Keratinocyte (primary cell): ENCODE measurements at regions not wholly inside any gene's neighbourhood (a gene's known extent, or its start where the extent isn't known, plus 50 kb on each side); places are given as distances from the start of the nearest gene placed in this dataset.

ENCODE experiments used
- DNase-seq: peaks from one replicate; pipeline ENCODE4 v3.0.0-alpha.2; 2011; ENCODE audit warnings: low read depth, missing footprints, low spot score
- FAIRE-seq: peaks from 2 replicates; lab custom pipeline; 2011; peaks lifted over from hg19 to GRCh38; lab: Jason Lieb, UNC
- H2AFZ ChIP-seq: 2 replicates; pipeline ENCODE4 v1.6.0; 2012; ENCODE audit warnings: low read length, control low read depth, inconsistent platforms; ENCODE audit not compliant: control insufficient read depth
- H3K27ac ChIP-seq: 2 replicates; pipeline ENCODE4 v1.5.1; 2011; ENCODE audit warnings: low read length; ENCODE audit not compliant: control insufficient read depth, insufficient read depth
- H3K27me3 ChIP-seq: 3 replicates; pipeline ENCODE4 v1.6.0; 2011; ENCODE audit warnings: low read length; ENCODE audit not compliant: control insufficient read depth, insufficient read depth; ENCODE audit errors: extremely low read depth
- H3K36me3 ChIP-seq, 2 experiments: 2 replicates in 1 of 2; 3 replicates in 1 of 2; pipeline ENCODE4 v1.5.1; 2011; ENCODE audit warnings: low read length in 2 of 2, mild to moderate bottlenecking in 1 of 2; ENCODE audit not compliant: control insufficient read depth in 2 of 2, insufficient read depth in 2 of 2; ENCODE audit errors: extremely low read depth in 1 of 2
- H3K4me1 ChIP-seq: 3 replicates; pipeline ENCODE4 v1.5.1; 2011; ENCODE audit warnings: low read length; ENCODE audit not compliant: control insufficient read depth, insufficient read depth; ENCODE audit errors: extremely low read depth
- H3K4me2 ChIP-seq: 3 replicates; pipeline ENCODE4 v1.6.0; 2011; ENCODE audit warnings: low read depth, low read length; ENCODE audit not compliant: control insufficient read depth, insufficient read depth; ENCODE audit errors: extremely low read depth
- H3K4me3 ChIP-seq, 3 experiments: fragments of 200-600 bp in 1 of 3; sonication (generic) in 1 of 3; 2 replicates in 2 of 3; 3 replicates in 1 of 3; pipeline ENCODE4 v1.5.1; 2011 to 2016; ENCODE audit warnings: low read length in 3 of 3, mild to moderate bottlenecking in 3 of 3, control low read depth in 2 of 3, inconsistent platforms in 1 of 3, low read depth in 1 of 3, mixed read lengths in 1 of 3, mixed run types in 1 of 3, moderate library complexity in 1 of 3; ENCODE audit not compliant: control insufficient read depth in 2 of 3, insufficient read depth in 2 of 3; ENCODE audit errors: extremely low read depth in 1 of 3
- H3K79me2 ChIP-seq: 2 replicates; pipeline ENCODE4 v1.6.0; 2012; ENCODE audit warnings: low read length; ENCODE audit not compliant: control insufficient read depth, insufficient read depth
- H3K9ac ChIP-seq: 3 replicates; pipeline ENCODE4 v1.6.0; 2011; ENCODE audit warnings: low read length; ENCODE audit not compliant: control insufficient read depth, insufficient read depth; ENCODE audit errors: extremely low read depth
- H3K9me1 ChIP-seq: 3 replicates; pipeline ENCODE4 v1.6.0; 2011; ENCODE audit warnings: low read length; ENCODE audit not compliant: control insufficient read depth, insufficient read depth; ENCODE audit errors: extremely low read depth
- H3K9me3 ChIP-seq: 2 replicates; pipeline ENCODE4 v1.5.1; 2012; ENCODE audit warnings: low read depth, low read length; ENCODE audit not compliant: control insufficient read depth
- H4K20me1 ChIP-seq: 3 replicates; pipeline ENCODE4 v1.6.0; 2011; ENCODE audit warnings: low read length; ENCODE audit not compliant: control insufficient read depth, insufficient read depth; ENCODE audit errors: extremely low read depth
- CTCF ChIP-seq, 3 experiments: IDR thresholded peaks in 1 of 3; conservative IDR thresholded peaks in 1 of 3; optimal IDR thresholded peaks in 1 of 3; 2 replicates in 2 of 3; 3 replicates in 1 of 3; pipeline versions ENCODE3 to v1.5.1; 2011; ENCODE audit warnings: low read length in 3 of 3, mild to moderate bottlenecking in 3 of 3, moderate library complexity in 2 of 3, control low read depth in 1 of 3, inconsistent platforms in 1 of 3; ENCODE audit not compliant: insufficient read depth in 2 of 3; ENCODE audit errors: extremely low read depth in 1 of 3
- EZH2 ChIP-seq: IDR thresholded peaks from one replicate; pipeline ENCODE4 v1.6.1; 2012; ENCODE audit warnings: inconsistent platforms, mild to moderate bottlenecking, low read length, moderate library complexity
- dilution Hi-C: fragments of 300-500 bp; cut with MboI; formaldehyde crosslinking; loops from one replicate; pipeline ENCODE4 v1.7.0; 2020; ENCODE audit warnings: low sequenced_read_pairs; ENCODE audit not compliant: extremely low pct_ligation_motif_present

- dilution Hi-C loops = no loop called here
- Histone ChIP-seq H2AFZ (no peak overlapping the region), H3K9ac (no peak overlapping the region), H3K4me1 (peaks cover 22% of the 10 kb centered on the region), H3K4me3 (no peak overlapping the region), H3K79me2 (no peaks in the 10 kb centered on the region), H3K4me2 (no peak overlapping the region), H4K20me1 (no peaks in the 10 kb centered on the region), H3K9me3 (no peaks in the 10 kb centered on the region), H3K27me3 (peaks cover 17% of the 10 kb centered on the region), H3K9me1 (no peaks in the 10 kb centered on the region), H3K27ac (no peak overlapping the region), H3K36me3 (no peaks in the 10 kb centered on the region)
- TF ChIP-seq CTCF (optimal IDR thresholded peaks at IDR 0.05 in 1 of 3, IDR thresholded peaks at IDR 0.05 in 1 of 3, conservative IDR thresholded peaks at IDR 0.05 in 1 of 3; ENCODE audit: extremely low read depth in 1 of 3, insufficient read depth in 2 of 3, low read length in 3 of 3) (no peak), EZH2 (no peak)
- FAIRE-seq (no peak), DNase-seq (no peak)
Observed at GRCh38 chr3:194805546-194805945, 119.9 kb downstream of the FAM43A start.

GRCh38 chr3:194806991-194807630, 121.4 kb downstream of the FAM43A start:
- FAIRE-seq (peak; percentile 84), DNase-seq (no peak)
- Histone ChIP-seq H2AFZ (no peak overlapping the region), H3K4me1 (peaks cover 22% of the 10 kb centered on the region), H3K9me3 (no peaks in the 10 kb centered on the region), H3K4me2 (no peak overlapping the region), H3K9me1 (no peaks in the 10 kb centered on the region), H3K79me2 (no peaks in the 10 kb centered on the region), H3K36me3 (no peaks in the 10 kb centered on the region), H3K9ac (no peak overlapping the region), H4K20me1 (no peaks in the 10 kb centered on the region), H3K27ac (no peak overlapping the region), H3K27me3 (peaks cover 9% of the 10 kb centered on the region), H3K4me3 (no peak overlapping the region)
- dilution Hi-C loops = no loop called here
- no peak for TF ChIP-seq EZH2
- TF ChIP-seq CTCF (optimal IDR thresholded peaks at IDR 0.05 in 1 of 3, IDR thresholded peaks at IDR 0.05 in 1 of 3, conservative IDR thresholded peaks at IDR 0.05 in 1 of 3; ENCODE audit: extremely low read depth in 1 of 3, insufficient read depth in 2 of 3, low read length in 3 of 3) = no peak
